T-helper 2 cell treated with Interferon-gamma antibody and Interleukin-4, amounts not matched to agents 100 ng/mL and 5 ng/mL, for 36 hours (primary cell): ENCODE measurements at regions not wholly inside any gene's neighbourhood (a gene's known extent, or its start where the extent isn't known, plus 50 kb on each side); places are given as distances from the start of the nearest gene placed in this dataset.

Source experiments
- intact Hi-C: fragments of 100-400 bp; cut with micrococcal nuclease; formaldehyde crosslinking; loops from one replicate; pipeline ENCODE4 v1.15.1; 2023

GRCh38 chr2:150555611-150556356 is 68.3 kb upstream of the RND3 start:
- intact Hi-C loops, result no loop called here

- intact Hi-C loops, result no loop called here
Observed at GRCh38 chr2:150554046-150554445, 66.6 kb upstream of the RND3 start.

GRCh38 chr2:150552041-150552820 is 64.8 kb upstream of the RND3 start:
- intact Hi-C loops, result no loop called here

GRCh38 chr2:150549381-150549780 is 61.9 kb upstream of the RND3 start:
- intact Hi-C loops, result no loop called here

GRCh38 chr2:150548527-150548926 is 61.1 kb upstream of the RND3 start:
- intact Hi-C loops, result no loop called here

- intact Hi-C loops, result no loop called here
Observed at GRCh38 chr2:150545916-150546315, 58.4 kb upstream of the RND3 start.

- intact Hi-C loops, result no loop called here
Observed at GRCh38 chr2:150544731-150545130, 57.3 kb upstream of the RND3 start.

- intact Hi-C loops, result no loop called here
Observed at GRCh38 chr2:150542692-150543091, 55.2 kb upstream of the RND3 start.

GRCh38 chr2:150542172-150542571 is 54.7 kb upstream of the RND3 start:
- intact Hi-C loops, result no loop called here

GRCh38 chr2:150538651-150539201 is 51.3 kb upstream of the RND3 start:
- intact Hi-C loops, result no loop called here
